Parathyroid adenoma (tissue), 2 donors: ENCODE measurements at regions not wholly inside any gene's neighbourhood (a gene's known extent, or its start where the extent isn't known, plus 50 kb on each side); places are given as distances from the start of the nearest gene placed in this dataset.

Source experiments
- H2AFZ ChIP-seq: fragments of 300-600 bp; sonication (generic); one replicate; pipeline ENCODE4 v1.7.0; 2017; ENCODE audit warnings: antibody characterized with exemption, mild to moderate bottlenecking
- H3K27ac ChIP-seq: fragments of 300-600 bp; sonication (generic); one replicate; pipeline ENCODE4 v1.7.0; 2017
- H3K27me3 ChIP-seq: fragments of 300-600 bp; sonication (generic); one replicate; pipeline ENCODE4 v1.7.0; 2017; ENCODE audit warnings: low read length; ENCODE audit not compliant: control insufficient read depth, insufficient read depth
- H3K36me3 ChIP-seq: fragments of 300-600 bp; sonication (generic); one replicate; pipeline ENCODE4 v1.7.0; 2017; ENCODE audit warnings: low read length; ENCODE audit not compliant: control insufficient read depth, insufficient read depth
- H3K4me1 ChIP-seq: fragments of 300-600 bp; sonication (generic); one replicate; pipeline ENCODE4 v1.7.0; 2017; ENCODE audit warnings: control low read depth
- H3K4me2 ChIP-seq: fragments of 300-600 bp; sonication (generic); one replicate; pipeline ENCODE4 v1.7.0; 2017; ENCODE audit warnings: low read length
- H3K4me3 ChIP-seq: fragments of 300-600 bp; sonication (generic); one replicate; pipeline ENCODE4 v1.7.0; 2017; ENCODE audit warnings: low read depth, low read length
- H3K79me2 ChIP-seq: fragments of 300-600 bp; sonication (generic); one replicate; pipeline ENCODE4 v1.7.0; 2017; ENCODE audit warnings: control low read depth
- H3K9ac ChIP-seq: fragments of 300-600 bp; sonication (generic); one replicate; pipeline ENCODE4 v1.7.0; 2017; ENCODE audit warnings: mild to moderate bottlenecking
- H3K9me3 ChIP-seq: fragments of 300-600 bp; sonication (generic); one replicate; pipeline ENCODE4 v1.7.0; 2017; ENCODE audit warnings: low read length; ENCODE audit not compliant: control insufficient read depth
- CTCF ChIP-seq: fragments of 300-600 bp; sonication (generic); IDR thresholded peaks from one replicate; pipeline ENCODE4 v1.7.0; 2017; ENCODE audit warnings: antibody characterized with exemption, mild to moderate bottlenecking
- donor health status: primary hyperparathyroidism.

- TF ChIP-seq CTCF = no peak
- Histone ChIP-seq H3K9me3 (no peaks in the 10 kb centered on the region), H3K79me2 (no peaks in the 10 kb centered on the region), H3K4me1 (no peaks in the 10 kb centered on the region), H3K36me3 (no peaks in the 10 kb centered on the region), H3K4me3 (no peak overlapping the region), H3K27me3 (no peaks in the 10 kb centered on the region), H3K9ac (no peak overlapping the region), H3K4me2 (no peak overlapping the region), H3K27ac (no peak overlapping the region), H2AFZ (no peak overlapping the region)
Observed at GRCh38 chr2:220277445-220277975, 650.1 kb downstream of the SLC4A3 start.

DNA sequence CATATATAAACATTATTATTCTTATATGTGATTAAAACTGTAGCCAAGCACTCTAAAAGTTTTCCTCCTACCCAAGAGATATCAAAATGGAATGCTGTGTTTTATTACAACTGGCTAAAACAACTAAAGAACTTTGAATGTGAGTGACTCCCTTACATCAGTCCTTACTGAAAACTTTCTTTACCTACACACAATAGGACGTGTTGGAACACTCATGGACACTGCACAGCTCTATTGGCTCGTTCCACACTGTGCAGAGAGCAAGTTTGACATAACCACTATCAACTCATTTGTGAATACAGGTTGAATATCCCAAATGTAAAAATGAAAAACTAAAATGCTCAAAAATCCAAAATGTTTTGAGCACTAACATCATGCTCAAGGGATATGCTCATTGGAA, 650.6 kb downstream of the SLC4A3 start:
- H3K79me2 ChIP-seq = no peaks in the 10 kb centered on the region
- no peaks in the 10 kb centered on the region for H3K27me3 ChIP-seq
- H3K36me3 ChIP-seq = no peaks in the 10 kb centered on the region
- H3K4me1 ChIP-seq = no peaks in the 10 kb centered on the region
- no peak overlapping the region for H3K27ac ChIP-seq
- H3K9ac ChIP-seq = no peak overlapping the region
- no peak overlapping the region for H3K4me2 ChIP-seq
- TF ChIP-seq CTCF = no peak
- no peaks in the 10 kb centered on the region for H3K9me3 ChIP-seq
- no peak overlapping the region for H2AFZ ChIP-seq
- H3K4me3 ChIP-seq = no peak overlapping the region

DNA sequence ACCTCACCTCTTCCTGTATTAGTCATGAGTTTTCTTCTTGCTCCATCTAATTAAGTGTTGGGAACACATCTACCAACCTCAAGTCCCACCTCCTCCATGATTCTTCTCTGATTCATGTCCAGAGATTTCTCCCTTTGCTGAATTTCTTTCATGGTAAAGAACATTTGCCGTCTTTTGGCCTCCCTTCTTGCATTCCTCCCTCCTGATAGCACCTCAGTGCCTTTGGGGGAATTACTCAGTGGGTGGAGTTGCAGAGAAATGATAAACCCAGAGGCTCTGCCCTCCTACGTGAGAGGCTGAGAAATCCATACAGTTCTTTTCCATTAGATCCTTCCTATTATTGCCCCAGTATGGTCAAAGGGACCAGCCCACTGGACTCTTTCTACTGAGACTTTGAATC, 651.9 kb downstream of the SLC4A3 start:
- H3K27me3 ChIP-seq = no peaks in the 10 kb centered on the region
- H3K4me3 ChIP-seq = no peak overlapping the region
- no peak overlapping the region for H3K4me2 ChIP-seq
- no peaks in the 10 kb centered on the region for H3K9me3 ChIP-seq
- H3K9ac ChIP-seq = no peak overlapping the region
- H3K27ac ChIP-seq = no peak overlapping the region
- H3K4me1 ChIP-seq = no peaks in the 10 kb centered on the region
- no peak overlapping the region for H2AFZ ChIP-seq
- no peaks in the 10 kb centered on the region for H3K36me3 ChIP-seq
- no peak for TF ChIP-seq CTCF
- H3K79me2 ChIP-seq = no peaks in the 10 kb centered on the region

- H3K4me3 ChIP-seq = no peak overlapping the region
- no peaks in the 10 kb centered on the region for H3K4me1 ChIP-seq
- no peak overlapping the region for H2AFZ ChIP-seq
- H3K27me3 ChIP-seq = no peaks in the 10 kb centered on the region
- H3K27ac ChIP-seq = no peak overlapping the region
- H3K9ac ChIP-seq = no peak overlapping the region
- H3K4me2 ChIP-seq = no peak overlapping the region
- H3K9me3 ChIP-seq = no peaks in the 10 kb centered on the region
- TF ChIP-seq CTCF = no peak
- no peaks in the 10 kb centered on the region for H3K79me2 ChIP-seq
- H3K36me3 ChIP-seq = no peaks in the 10 kb centered on the region
Observed at GRCh38 chr2:220279840-220280239, 652.4 kb downstream of the SLC4A3 start.

GRCh38 chr2:220280736-220281135, 653.3 kb downstream of the SLC4A3 start:
- no peak overlapping the region for H3K9ac ChIP-seq
- H3K27me3 ChIP-seq = no peaks in the 10 kb centered on the region
- no peaks in the 10 kb centered on the region for H3K36me3 ChIP-seq
- H3K4me3 ChIP-seq = no peak overlapping the region
- no peaks in the 10 kb centered on the region for H3K79me2 ChIP-seq
- H2AFZ ChIP-seq = no peak overlapping the region
- TF ChIP-seq CTCF = no peak
- H3K27ac ChIP-seq = no peak overlapping the region
- no peak overlapping the region for H3K4me2 ChIP-seq
- H3K4me1 ChIP-seq = no peaks in the 10 kb centered on the region
- H3K9me3 ChIP-seq = no peaks in the 10 kb centered on the region
